HepG2 (cell line): ENCODE measurements at regions not wholly inside any gene's neighbourhood (a gene's known extent, or its start where the extent isn't known, plus 50 kb on each side); places are given as distances from the start of the nearest gene placed in this dataset.

Experiments used
- ATAC-seq: fragments of 200-7000 bp; cut with Tn5 transposase; 3 replicates; pipeline ENCODE4 v1.9.1; 2020; ENCODE audit warnings: mild to moderate bottlenecking, moderate library complexity
- BruUV-seq: library from RNA; stranded (reverse); fragments of 400-500 nt; replicated peaks from 2 replicates; lab custom pipeline; 2021; lab: Mats Ljungman, UMichigan
- CTCF ChIA-PET: fragments of 300-600 bp; formaldehyde crosslinking; extraction: SDS; loops from one replicate; lab custom pipeline; 2021; ENCODE audit warnings: low total read pairs, inconsistent platforms, low intra/inter-chr PET ratio; lab: Yijun Ruan, JAX
- POLR2A ChIA-PET: fragments of 350-600 bp; sonication (Branson Sonifier 250); formaldehyde crosslinking; loops from one replicate; lab custom pipeline; 2020; ENCODE audit warnings: antibody characterized with exemption, inconsistent platforms; lab: Yijun Ruan, JAX
- DNase-seq: peaks from one replicate; pipeline ENCODE4 v3.0.0-alpha.2; 2015; ENCODE audit warnings: low spot score
- FAIRE-seq: peaks from 3 replicates; lab custom pipeline; 2011; peaks lifted over from hg19 to GRCh38; lab: Jason Lieb, UNC
- H2AFZ ChIP-seq: one replicate; pipeline ENCODE4 v1.6.1; 2011; ENCODE audit warnings: low read length, inconsistent platforms
- H3K27ac ChIP-seq: fragments of 300-600 bp; 3 replicates; pipeline ENCODE4 v1.8.0; 2011; ENCODE audit warnings: mixed run types, mild to moderate bottlenecking, mixed read lengths, low read length, inconsistent platforms; ENCODE audit not compliant: insufficient read depth; ENCODE audit errors: extremely low read length
- H3K27me3 ChIP-seq, 2 experiments: fragments of 200-600 bp in 1 of 2; 2 replicates in 1 of 2; 3 replicates in 1 of 2; pipeline versions ENCODE4 v1.6.0 to v1.8.0; 2011; ENCODE audit warnings: low read length in 2 of 2, mild to moderate bottlenecking in 2 of 2, moderate library complexity in 2 of 2, inconsistent platforms in 1 of 2; ENCODE audit not compliant: insufficient read depth in 2 of 2, control insufficient read depth in 1 of 2
- H3K36me3 ChIP-seq, 2 experiments: fragments of 200-600 bp in 1 of 2; replicated peaks in 1 of 2; 2 replicates in 1 of 2; 3 replicates in 1 of 2; pipeline versions ENCODE4 v1.5.1 to v1.8.0; 2011; ENCODE audit warnings: low read length in 2 of 2, inconsistent platforms in 1 of 2; ENCODE audit not compliant: insufficient read depth in 2 of 2, control insufficient read depth in 1 of 2
- H3K4me1 ChIP-seq: 2 replicates; pipeline ENCODE4 v1.5.1; 2012; ENCODE audit warnings: low read length, inconsistent platforms; ENCODE audit not compliant: insufficient read depth
- H3K4me2 ChIP-seq: 2 replicates; pipeline ENCODE4 v1.6.0; 2011; ENCODE audit warnings: low read depth, low read length, inconsistent platforms
- H3K4me3 ChIP-seq, 3 experiments: fragments of 200-600 bp in 1 of 3; sonication (generic), shearing (Covaris generic) in 1 of 3; replicated peaks in 1 of 3; 2 replicates each; pipeline ENCODE4 v1.5.1; 2011 to 2016; ENCODE audit warnings: low read length in 3 of 3, inconsistent platforms in 2 of 3, low read depth in 2 of 3, mild to moderate bottlenecking in 2 of 3, control low read depth in 1 of 3, mixed read lengths in 1 of 3; ENCODE audit not compliant: insufficient read depth in 1 of 3
- H3K79me2 ChIP-seq: one replicate; pipeline ENCODE4 v1.6.1; 2011; ENCODE audit warnings: low read length, inconsistent platforms; ENCODE audit not compliant: insufficient read depth
- H3K9ac ChIP-seq: 2 replicates; pipeline ENCODE4 v1.6.0; 2011; ENCODE audit warnings: mild to moderate bottlenecking, low read depth, low read length, inconsistent platforms; ENCODE audit not compliant: insufficient read depth
- H3K9me3 ChIP-seq: 2 replicates; pipeline ENCODE4 v1.5.1; 2012; ENCODE audit warnings: mild to moderate bottlenecking, low read length
- H4K20me1 ChIP-seq: 2 replicates; pipeline ENCODE4 v1.6.0; 2011; ENCODE audit warnings: inconsistent platforms, mild to moderate bottlenecking, low read length, moderate library complexity; ENCODE audit not compliant: insufficient read depth
- ARID3A ChIP-seq: IDR thresholded peaks from 2 replicates; pipeline ENCODE4 v1.6.1; 2012; ENCODE audit warnings: low read depth, low read length, improper control_type of control experiment
- ELF1 ChIP-seq: sonication (generic); formaldehyde crosslinking; IDR thresholded peaks from 2 replicates; pipeline ENCODE4 v1.4.0; 2020; ENCODE audit warnings: missing genetic modification reagents
- HNF4A ChIP-seq: sonication (generic); formaldehyde crosslinking; IDR thresholded peaks from 2 replicates; pipeline ENCODE4 v1.4.0; 2020; ENCODE audit warnings: missing genetic modification reagents
- KDM1A ChIP-seq: IDR thresholded peaks from 2 replicates; pipeline ENCODE4 v1.6.1; 2016; ENCODE audit warnings: missing compliant biosample characterization
- NCOA5 ChIP-seq: sonication (generic); formaldehyde crosslinking; IDR thresholded peaks from 2 replicates; pipeline ENCODE4 v1.4.0; 2020; ENCODE audit warnings: missing genetic modification reagents
- NR1H2 ChIP-seq: sonication (generic); formaldehyde crosslinking; IDR thresholded peaks from 2 replicates; pipeline ENCODE4 v1.8.1; 2022; ENCODE audit warnings: low read depth, missing genetic modification reagents, borderline replicate concordance
- PTBP1 ChIP-seq: fragments of 200-400 bp; formaldehyde crosslinking; IDR thresholded peaks from 2 replicates; pipeline ENCODE4 v1.6.1; 2018; ENCODE audit warnings: low read length, low read depth; ENCODE audit not compliant: poor library complexity, severe bottlenecking
- SAFB2 ChIP-seq: sonication (generic); formaldehyde crosslinking; IDR thresholded peaks from 2 replicates; pipeline ENCODE4 v1.5.1; 2020; ENCODE audit warnings: missing genetic modification reagents, low read depth, mild to moderate bottlenecking, borderline replicate concordance
- TBL1XR1 ChIP-seq: fragments of 150-350 bp; IDR thresholded peaks from 2 replicates; pipeline ENCODE4 v1.6.1; 2014; ENCODE audit warnings: borderline replicate concordance, low read length; ENCODE audit not compliant: partially characterized antibody
- TRIM24 ChIP-seq: sonication (generic); formaldehyde crosslinking; IDR thresholded peaks from 2 replicates; pipeline ENCODE4 v1.8.0; 2022; ENCODE audit warnings: mild to moderate bottlenecking, missing genetic modification reagents
- YEATS4 ChIP-seq: sonication (generic); formaldehyde crosslinking; IDR thresholded peaks from 2 replicates; pipeline ENCODE4 v1.4.0; 2020; ENCODE audit warnings: missing genetic modification reagents, borderline replicate concordance
- ZBTB33 ChIP-seq: sonication (generic); formaldehyde crosslinking; IDR thresholded peaks from 2 replicates; pipeline ENCODE4 v1.4.0; 2020; ENCODE audit warnings: missing genetic modification reagents
- ZBTB7A ChIP-seq: sonication (generic); formaldehyde crosslinking; IDR thresholded peaks from 2 replicates; pipeline ENCODE4 v1.8.0; 2022; ENCODE audit warnings: mild to moderate bottlenecking, missing genetic modification reagents
- ZNF225 ChIP-seq: sonication (generic); formaldehyde crosslinking; IDR thresholded peaks from 2 replicates; pipeline ENCODE4 v1.4.0; 2020; ENCODE audit warnings: mild to moderate bottlenecking, missing genetic modification reagents
- ZNF546 ChIP-seq: sonication (generic); formaldehyde crosslinking; conservative IDR thresholded peaks from 2 replicates; pipeline ENCODE4 v1.8.1; 2023; ENCODE audit warnings: mild to moderate bottlenecking, missing genetic modification reagents
- ZNF784 ChIP-seq: sonication (generic); formaldehyde crosslinking; IDR thresholded peaks from 2 replicates; pipeline ENCODE4 v1.5.1; 2020; ENCODE audit warnings: missing genetic modification reagents, mild to moderate bottlenecking, borderline replicate concordance
- ZNF850 ChIP-seq: sonication (generic); formaldehyde crosslinking; conservative IDR thresholded peaks from 2 replicates; pipeline ENCODE4 v1.9.0; 2021; ENCODE audit warnings: mild to moderate bottlenecking, missing genetic modification reagents
- WGBS: methylation state at CpG from one replicate; pipeline ENCODE4 v1.1.6; 2017; ENCODE audit warnings: low lambda C conversion rate; 5-methylcytosine and 5-hydroxymethylcytosine counted together
- in situ Hi-C: cut with HindIII; loops from 2 replicates; pipeline ENCODE4 v1.10.0; 2017; ENCODE audit warnings: low pct_unique_long_range_greater_than_20kb; ENCODE audit not compliant: extremely low pct_ligation_motif_present
- intact Hi-C: fragments of 100-400 bp; cut with micrococcal nuclease; formaldehyde crosslinking; loops from one replicate; pipeline ENCODE4 v1.10.0; 2022; ENCODE audit not compliant: unreplicated experiment
- TF ChIP-seq, protein P1 (sequence below): sonication (generic); formaldehyde crosslinking; IDR thresholded peaks from 2 replicates; pipeline ENCODE4 v1.5.1; 2020; ENCODE audit warnings: mild to moderate bottlenecking, missing genetic modification reagents

GRCh38 chr4:137266511-137266910 is 265.8 kb downstream of the PCDH18 start (continued):
- TF ChIP-seq SAFB2, result no peak
- no peak for TF ChIP-seq NCOA5 (CRISPR knock-in tag)

GRCh38 chr4:137263206-137263605 is 269.1 kb downstream of the PCDH18 start:
- H3K4me2 ChIP-seq, result no peak overlapping the region
- no peaks in the 10 kb centered on the region for H3K79me2 ChIP-seq
- intact Hi-C loops, result no loop called here
- no peak for ATAC-seq
- H3K4me1 ChIP-seq, result no peaks in the 10 kb centered on the region
- in situ Hi-C loops, result no loop called here
- 2% methylated on average over 3 of the region's 3 CpGs for WGBS
- ChIA-PET POLR2A (no interaction called here), CTCF (no interaction called here)
- H3K27ac ChIP-seq, result no peak overlapping the region
- no peak overlapping the region for H2AFZ ChIP-seq
- H3K9ac ChIP-seq, result no peak overlapping the region
- H3K9me3 ChIP-seq, result no peaks in the 10 kb centered on the region
- H3K27me3 ChIP-seq, result no peaks in the 10 kb centered on the region
- no peaks in the 10 kb centered on the region for H3K36me3 ChIP-seq
- no peak for DNase-seq
- BruUV-seq, result no TSS peak
- H4K20me1 ChIP-seq, result no peaks in the 10 kb centered on the region
- FAIRE-seq, result no peak
- no peak overlapping the region for H3K4me3 ChIP-seq
- TF ChIP-seq TRIM24 (CRISPR knock-in tag) (no peak), NR1H2 (CRISPR knock-in tag) (no peak), PTBP1 (no peak), ARID3A (no peak), HNF4A (CRISPR knock-in tag) (no peak), ZBTB7A (no peak), YEATS4 (CRISPR knock-in tag) (no peak), ZNF784 (CRISPR knock-in tag) (no peak), ZNF546 (CRISPR knock-in tag) (no peak), TBL1XR1 (no peak), ZNF225 (CRISPR knock-in tag) (no peak), ELF1 (CRISPR knock-in tag) (no peak), ZBTB33 (CRISPR knock-in tag) (no peak), KDM1A (CRISPR knock-in tag) (no peak), ZNF850 (CRISPR knock-in tag) (no peak)
- TF ChIP-seq, protein P1, sequence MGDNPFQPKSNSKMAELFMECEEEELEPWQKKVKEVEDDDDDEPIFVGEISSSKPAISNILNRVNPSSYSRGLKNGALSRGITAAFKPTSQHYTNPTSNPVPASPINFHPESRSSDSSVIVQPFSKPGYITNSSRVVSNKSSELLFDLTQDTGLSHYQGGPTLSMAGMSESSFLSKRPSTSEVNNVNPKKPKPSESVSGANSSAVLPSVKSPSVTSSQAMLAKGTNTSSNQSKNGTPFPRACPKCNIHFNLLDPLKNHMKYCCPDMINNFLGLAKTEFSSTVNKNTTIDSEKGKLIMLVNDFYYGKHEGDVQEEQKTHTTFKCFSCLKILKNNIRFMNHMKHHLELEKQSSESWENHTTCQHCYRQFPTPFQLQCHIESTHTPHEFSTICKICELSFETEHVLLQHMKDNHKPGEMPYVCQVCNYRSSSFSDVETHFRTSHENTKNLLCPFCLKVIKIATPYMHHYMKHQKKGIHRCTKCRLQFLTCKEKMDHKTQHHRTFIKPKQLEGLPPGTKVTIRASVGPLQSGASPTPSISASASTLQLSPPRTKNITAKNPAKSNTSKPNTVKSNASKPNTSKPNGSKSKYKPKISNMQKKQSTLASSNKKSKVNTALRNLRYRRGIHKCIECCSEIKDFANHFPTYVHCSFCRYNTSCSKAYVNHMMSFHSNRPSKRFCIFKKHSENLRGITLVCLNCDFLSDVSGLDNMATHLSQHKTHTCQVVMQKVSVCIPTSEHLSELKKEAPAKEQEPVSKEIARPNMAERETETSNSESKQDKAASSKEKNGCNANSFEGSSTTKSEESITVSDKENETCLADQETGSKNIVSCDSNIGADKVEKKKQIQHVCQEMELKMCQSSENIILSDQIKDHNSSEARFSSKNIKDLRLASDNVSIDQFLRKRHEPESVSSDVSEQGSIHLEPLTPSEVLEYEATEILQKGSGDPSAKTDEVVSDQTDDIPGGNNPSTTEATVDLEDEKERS, result no peak
